ENCODE measurements at regions not wholly inside any gene's neighbourhood (a gene's known extent, or its start where the extent isn't known, plus 50 kb on each side); places are given as distances from the start of the nearest gene placed in this dataset.

GRCh38 chr2:191618046-191618780 lies 59.7 kb upstream of the NABP1 start:
- Histone ChIP-seq H3K36me3 (no peaks in the 10 kb centered on the region), H3K4me3 (no peak overlapping the region), H3K27ac (peak overlapping the region in 1 of 2 donors; percentile 21), H3K27me3 (no peaks in the 10 kb centered on the region), H3K9me3 (no peaks in the 10 kb centered on the region), H3K4me1 (no peaks in the 10 kb centered on the region)
- no peak for DNase-seq (ENCODE audit: low spot score in 2 of 2)
- TF ChIP-seq POLR2AphosphoS5 (IDR thresholded peaks at IDR 0.05) (no peak), CTCF (IDR thresholded peaks at IDR 0.05) (no peak), POLR2A (IDR thresholded peaks at IDR 0.05) (no peak)
- intact Hi-C loops (cut with DNase I; ENCODE audit: low total_unique reads) = no loop called here

GRCh38 chr2:191618786-191619185 lies 59.1 kb upstream of the NABP1 start:
- Histone ChIP-seq H3K27me3 (no peaks in the 10 kb centered on the region), H3K4me1 (no peaks in the 10 kb centered on the region), H3K4me3 (no peak overlapping the region), H3K9me3 (no peaks in the 10 kb centered on the region), H3K27ac (peak overlapping the region in 1 of 2 donors; percentile 21), H3K36me3 (no peaks in the 10 kb centered on the region)
- DNase-seq (ENCODE audit: low spot score in 2 of 2) = no peak
- TF ChIP-seq POLR2AphosphoS5 (IDR thresholded peaks at IDR 0.05) (no peak), CTCF (IDR thresholded peaks at IDR 0.05) (no peak), POLR2A (IDR thresholded peaks at IDR 0.05) (no peak)
- intact Hi-C loops (cut with DNase I; ENCODE audit: low total_unique reads) = no loop called here

- TF ChIP-seq POLR2A (IDR thresholded peaks at IDR 0.05) (no peak), CTCF (IDR thresholded peaks at IDR 0.05) (no peak), POLR2AphosphoS5 (IDR thresholded peaks at IDR 0.05) (no peak)
- DNase-seq (ENCODE audit: low spot score in 2 of 2) = no peak
- no peak overlapping the region for H3K4me3 ChIP-seq
- no peak overlapping the region for H3K27ac ChIP-seq
- H3K9me3 ChIP-seq = no peaks in the 10 kb centered on the region
- no peaks in the 10 kb centered on the region for H3K4me1 ChIP-seq
- H3K27me3 ChIP-seq = no peaks in the 10 kb centered on the region
- intact Hi-C loops (cut with DNase I; ENCODE audit: low total_unique reads) = no loop called here
- no peaks in the 10 kb centered on the region for H3K36me3 ChIP-seq
Observed at GRCh38 chr2:191620144-191620543, 57.8 kb upstream of the NABP1 start.

- Histone ChIP-seq H3K9me3 (no peaks in the 10 kb centered on the region), H3K4me3 (no peak overlapping the region), H3K4me1 (no peaks in the 10 kb centered on the region), H3K36me3 (no peaks in the 10 kb centered on the region), H3K27me3 (no peaks in the 10 kb centered on the region), H3K27ac (no peak overlapping the region)
- DNase-seq (ENCODE audit: low spot score in 2 of 2) = no peak
- no peak for TF ChIP-seq POLR2AphosphoS5 (IDR thresholded peaks at IDR 0.05)
- TF ChIP-seq CTCF (IDR thresholded peaks at IDR 0.05) = no peak
- TF ChIP-seq POLR2A (IDR thresholded peaks at IDR 0.05) = no peak
- intact Hi-C loops (cut with DNase I; ENCODE audit: low total_unique reads) = no loop called here
Observed at GRCh38 chr2:191622374-191623320, 55.3 kb upstream of the NABP1 start.

GRCh38 chr2:191625016-191625415 lies 52.9 kb upstream of the NABP1 start:
- H3K36me3 ChIP-seq = no peaks in the 10 kb centered on the region
- H3K4me1 ChIP-seq = no peaks in the 10 kb centered on the region
- no peak for DNase-seq (ENCODE audit: low spot score in 2 of 2)
- no peaks in the 10 kb centered on the region for H3K27me3 ChIP-seq
- intact Hi-C loops (cut with DNase I; ENCODE audit: low total_unique reads) = no loop called here
- no peaks in the 10 kb centered on the region for H3K9me3 ChIP-seq
- H3K4me3 ChIP-seq = no peak overlapping the region
- no peak overlapping the region for H3K27ac ChIP-seq
- TF ChIP-seq POLR2A (IDR thresholded peaks at IDR 0.05) (no peak), CTCF (IDR thresholded peaks at IDR 0.05) (no peak), POLR2AphosphoS5 (IDR thresholded peaks at IDR 0.05) (no peak)
